GM21723 (cell line): ENCODE measurements at regions not wholly inside any gene's neighbourhood (a gene's known extent, or its start where the extent isn't known, plus 50 kb on each side); places are given as distances from the start of the nearest gene placed in this dataset.
A peak's percentile ranks its signal among the peaks of the same experiment; 100 is the strongest.
"Not testable (repeated sequence)": the region's sequence is repeated elsewhere in the genome, so short reads cannot be mapped to it uniquely, and the experiment has no call there.

Source experiments
- ATAC-seq: cut with Tn5 transposase; IDR thresholded peaks from one replicate; pipeline ENCODE4 v1.9.1; 2021; ENCODE audit warnings: mild to moderate bottlenecking, moderate library complexity; ENCODE audit not compliant: unreplicated experiment

DNA sequence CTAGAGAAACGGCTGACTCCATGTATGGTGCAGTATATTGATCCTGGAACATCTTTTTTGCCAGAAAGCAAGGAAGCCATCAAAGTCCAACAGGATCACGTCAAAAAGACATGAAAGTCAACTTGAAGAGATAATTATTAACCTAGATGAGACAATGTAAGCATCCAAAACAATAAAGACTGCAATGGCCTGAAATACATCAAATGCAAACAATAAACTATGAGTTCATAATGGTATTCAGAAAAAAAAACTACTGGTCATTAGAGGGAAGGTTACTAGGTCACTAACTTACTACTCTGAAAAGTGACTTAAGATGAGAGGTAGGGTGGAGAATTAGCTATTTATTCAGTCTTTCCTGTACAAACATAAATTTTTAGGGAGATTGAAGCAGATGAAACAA, 75.3 kb upstream of the OR4F16 start:
- not testable (repeated sequence) for ATAC-seq

DNA sequence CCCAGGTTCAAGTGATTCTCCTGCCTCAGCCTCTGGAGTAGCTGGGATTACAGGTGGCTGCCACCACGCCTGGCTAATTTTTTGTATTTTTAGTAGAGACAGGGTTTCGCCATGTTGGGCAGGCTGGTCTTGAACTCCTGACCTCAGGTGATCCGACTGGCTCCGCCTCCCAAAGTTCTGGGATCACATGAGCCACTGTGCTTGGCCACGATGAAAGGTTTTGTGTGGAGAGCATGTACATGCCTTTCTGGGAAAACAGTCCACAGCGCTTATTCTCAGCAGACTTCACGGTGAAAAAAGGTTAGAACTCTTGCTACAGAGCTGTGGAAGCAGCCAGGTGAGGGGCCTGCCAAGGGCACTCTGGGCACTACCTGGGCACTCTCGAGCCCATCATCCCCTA, 85.0 kb upstream of the OR4F16 start:
- not testable (repeated sequence) for ATAC-seq

DNA sequence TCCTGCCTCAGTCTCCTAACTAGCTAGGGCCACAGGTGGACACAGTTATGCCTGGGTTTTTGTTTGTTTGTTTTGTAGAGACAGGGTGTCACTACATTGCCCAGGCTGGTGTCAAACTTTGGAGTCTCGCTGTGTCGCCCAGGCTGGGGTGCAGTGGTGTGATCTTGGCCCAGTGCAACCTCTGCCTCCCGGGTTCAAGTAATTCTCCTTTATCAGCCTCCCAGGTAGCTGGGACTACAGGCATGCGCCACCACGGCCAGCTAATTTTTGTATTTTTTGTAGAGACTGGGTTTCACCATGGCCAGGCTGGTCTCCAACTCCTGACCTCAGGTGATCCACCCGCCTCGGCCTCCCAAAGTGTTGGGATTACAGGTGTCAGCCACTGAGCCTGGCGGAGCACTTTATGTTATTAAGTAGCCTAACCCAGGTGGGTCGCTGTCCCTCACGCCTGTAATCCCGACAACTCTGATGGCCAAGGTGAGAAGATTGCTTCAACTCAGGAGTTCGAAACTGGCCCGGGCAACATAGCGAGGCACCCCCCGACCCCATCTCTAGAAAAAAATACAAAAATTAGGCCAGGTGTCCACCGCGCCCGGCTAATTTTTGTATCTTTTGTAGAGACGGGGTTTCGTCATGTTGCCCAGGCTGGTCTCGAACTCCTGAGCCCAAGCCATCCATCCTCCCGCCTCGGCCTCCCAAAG, 91.2 kb upstream of the OR4F16 start:
- ATAC-seq = not testable (repeated sequence)

- peak; percentile 100 for ATAC-seq
These were observed 92.2 kb upstream of the OR4F16 start for GRCh38 chr1:778451-779278.

GRCh38 chr1:779621-780020, 93.2 kb upstream of the OR4F16 start:
- not testable (repeated sequence) for ATAC-seq

DNA sequence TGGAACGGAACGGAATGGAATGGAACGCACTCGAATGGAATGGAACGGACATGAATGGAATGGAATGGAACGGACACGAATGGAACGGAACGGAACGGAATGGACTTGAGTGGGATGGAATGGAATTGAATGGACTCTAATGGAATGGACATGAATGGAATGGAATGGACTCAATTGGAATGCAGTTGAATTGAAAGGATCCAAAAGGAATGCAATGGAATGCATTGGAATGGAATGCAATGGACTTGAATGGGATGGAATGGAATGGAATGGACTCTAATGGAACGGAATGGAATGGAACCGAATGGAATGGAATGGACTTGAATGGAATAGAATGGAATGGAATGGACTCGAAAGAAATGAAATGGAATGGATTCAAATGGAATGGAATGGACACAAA, 102.4 kb upstream of the OR4F16 start:
- ATAC-seq = no peak

- not testable (repeated sequence) for ATAC-seq
These were observed 103.2 kb upstream of the OR4F16 start for GRCh38 chr1:789606-790005.

- ATAC-seq = not testable (repeated sequence)
These were observed 104.0 kb upstream of the OR4F16 start for GRCh38 chr1:790388-790930.

GRCh38 chr1:794310-794709, 107.9 kb upstream of the OR4F16 start:
- not testable (repeated sequence) for ATAC-seq

- ATAC-seq = not testable (repeated sequence)
These were observed 108.6 kb upstream of the OR4F16 start for GRCh38 chr1:794918-795584.

DNA sequence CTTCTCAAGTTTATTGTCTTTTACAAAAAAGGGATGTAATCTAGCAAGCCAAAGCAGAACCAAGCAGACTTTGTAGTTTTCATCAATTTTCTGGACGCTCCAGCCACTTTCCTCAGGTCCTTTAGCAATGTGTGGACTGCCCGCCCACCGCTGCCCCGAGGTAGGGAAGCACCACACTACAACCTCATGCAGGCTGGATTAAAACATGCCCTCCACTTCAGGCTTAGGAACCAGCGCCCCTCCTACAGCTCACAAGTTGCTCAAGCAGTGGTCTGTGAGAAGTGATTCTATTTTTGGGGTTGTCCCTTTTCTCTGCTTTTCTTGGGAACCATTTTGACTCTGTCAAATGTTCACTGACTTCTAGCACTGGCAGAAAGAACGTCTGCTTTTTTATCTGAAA, 111.2 kb upstream of the OR4F16 start:
- ATAC-seq = not testable (repeated sequence)

DNA sequence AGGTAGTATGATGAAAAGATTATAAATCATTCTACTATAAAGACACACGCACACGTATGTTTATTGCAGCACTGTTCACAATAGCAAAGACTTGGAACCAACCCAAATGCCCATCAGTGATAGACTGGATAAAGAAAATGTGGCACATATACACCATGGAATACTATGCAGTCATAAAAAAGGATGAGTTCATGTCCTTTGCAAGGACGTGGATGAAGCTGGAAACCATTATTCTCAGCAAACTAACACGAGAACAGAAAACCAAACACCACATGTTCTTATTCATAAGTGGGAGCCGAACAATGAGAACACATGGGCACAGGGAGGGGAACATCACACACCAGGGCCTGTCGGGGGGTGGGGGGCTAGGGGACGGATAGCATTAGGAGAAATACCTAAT, 113.9 kb upstream of the OR4F16 start:
- not testable (repeated sequence) for ATAC-seq

DNA sequence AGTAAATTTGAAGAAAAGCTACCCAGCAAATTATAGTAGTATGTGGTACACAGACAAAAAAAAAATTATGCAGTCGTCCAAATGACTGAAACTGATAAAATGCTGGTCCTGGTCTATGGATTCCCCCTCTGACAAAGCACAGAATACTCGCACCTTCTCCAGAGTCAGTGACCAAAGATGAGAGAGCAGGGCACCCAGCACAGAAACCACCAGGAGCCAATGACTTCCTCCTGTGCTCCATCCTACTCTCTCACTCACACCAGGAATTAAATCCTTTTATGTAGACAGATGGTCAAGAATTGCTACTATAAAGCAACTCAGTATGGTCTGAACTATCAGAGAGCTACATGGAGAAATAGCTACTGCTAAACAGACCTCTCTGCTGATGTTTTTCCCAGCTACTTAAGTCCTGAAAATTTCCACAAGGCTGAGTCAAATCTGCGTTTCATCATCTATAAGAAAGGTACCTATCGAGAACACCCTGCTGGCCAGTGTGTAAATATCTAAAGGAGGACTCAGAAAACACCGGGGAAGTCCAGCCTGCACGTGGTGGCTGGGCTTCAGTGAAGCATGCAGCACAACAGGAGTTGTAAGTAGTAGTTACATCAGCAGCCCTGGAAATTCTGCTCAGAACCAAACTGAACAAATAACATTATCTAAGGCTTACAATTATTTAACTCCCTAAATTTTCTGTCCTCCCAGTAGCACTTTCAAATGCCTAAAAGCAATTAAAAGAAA, 118.1 kb upstream of the OR4F16 start:
- peak; percentile 83 for ATAC-seq

DNA sequence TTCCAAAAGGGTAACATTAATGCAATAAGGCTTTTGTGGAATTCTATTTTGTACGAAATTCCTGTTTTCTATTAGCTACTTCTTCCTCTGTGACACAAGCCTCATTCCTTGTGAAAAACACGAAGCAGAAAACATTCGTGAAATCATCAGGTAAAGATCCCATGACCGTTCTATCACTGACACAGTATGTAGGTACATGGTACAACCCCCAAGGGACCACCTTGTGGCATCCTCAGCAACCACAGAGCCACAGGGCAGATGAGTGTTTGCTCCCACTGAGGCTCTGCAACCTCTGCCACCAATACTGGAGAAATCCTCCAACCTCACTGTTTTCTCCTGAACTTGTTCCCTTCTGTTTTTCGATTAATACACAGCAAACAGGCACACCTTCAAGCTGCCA, 118.4 kb upstream of the SAMD11 start:
- ATAC-seq = not testable (repeated sequence)

GRCh38 chr1:807066-807465, 116.7 kb upstream of the SAMD11 start:
- ATAC-seq = not testable (repeated sequence)

DNA sequence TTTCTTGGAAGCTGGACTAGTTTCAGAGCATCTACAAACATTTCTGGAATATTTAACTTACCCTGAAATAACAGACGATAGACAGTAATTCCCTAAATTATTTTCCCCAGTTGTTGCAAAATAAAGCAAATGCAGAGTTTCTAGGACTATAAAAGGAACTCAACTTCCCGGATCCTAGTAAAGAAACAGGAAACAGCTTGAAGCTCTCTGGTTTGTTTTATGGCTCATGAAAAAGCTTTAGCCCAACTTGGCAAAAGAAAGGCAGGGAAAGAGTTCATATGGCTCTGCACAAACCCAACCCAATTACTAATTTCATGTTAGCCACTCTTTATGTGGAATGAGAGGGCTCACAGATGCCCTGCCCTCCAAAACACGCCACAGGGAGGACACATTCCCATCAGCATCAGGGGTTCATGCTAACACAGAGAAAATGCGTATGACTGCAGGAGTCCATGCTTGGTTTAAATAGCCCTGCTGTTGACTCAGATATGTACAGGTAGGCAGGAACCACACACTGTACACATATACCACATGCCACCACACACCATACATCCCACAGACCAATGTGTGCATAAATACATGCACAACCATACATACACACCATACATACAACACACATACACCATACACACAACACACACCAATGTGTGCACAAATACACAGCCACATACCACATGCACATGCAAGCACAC, 115.9 kb upstream of the SAMD11 start:
- not testable (repeated sequence) for ATAC-seq

DNA sequence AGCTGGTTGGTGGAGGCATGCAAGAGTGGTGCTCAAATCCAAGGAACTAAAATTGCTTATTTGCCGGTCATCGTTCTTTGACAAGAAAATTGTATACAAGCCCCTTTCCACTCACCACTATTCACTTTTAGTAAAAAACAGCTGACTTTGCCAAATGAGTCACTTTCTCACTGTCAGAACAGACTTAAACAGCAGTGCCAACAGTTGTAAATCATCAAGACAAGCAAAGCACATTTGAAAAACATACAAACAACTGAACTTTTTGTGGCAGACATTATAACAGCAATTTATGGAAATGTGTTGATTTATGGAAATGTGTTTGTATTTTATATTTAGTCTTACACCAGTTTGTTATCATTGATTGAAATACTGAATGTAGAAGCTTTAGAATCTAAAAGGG, 112.8 kb upstream of the SAMD11 start:
- not testable (repeated sequence) for ATAC-seq

- ATAC-seq = not testable (repeated sequence)
These were observed 111.1 kb upstream of the SAMD11 start for GRCh38 chr1:812535-813127.

- ATAC-seq = not testable (repeated sequence)
These were observed 109.2 kb upstream of the SAMD11 start for GRCh38 chr1:814543-814942.
